ENCODE measurements at regions not wholly inside any gene's neighbourhood (a gene's known extent, or its start where the extent isn't known, plus 50 kb on each side); places are given as distances from the start of the nearest gene placed in this dataset.

GRCh38 chr5:23318166-23318565 lies 189.2 kb upstream of the PRDM9 start:
- TF ChIP-seq PHF8 (CRISPR knock-in tag; IDR thresholded peaks at IDR 0.05) (no peak), ETV5 (CRISPR knock-in tag; IDR thresholded peaks at IDR 0.05; ENCODE audit: borderline replicate concordance) (no peak), ZNF766 (CRISPR knock-in tag; IDR thresholded peaks at IDR 0.05; ENCODE audit: borderline replicate concordance) (no peak), ZNF263 (CRISPR knock-in tag; IDR thresholded peaks at IDR 0.05) (no peak), PAWR (CRISPR knock-in tag; IDR thresholded peaks at IDR 0.05; ENCODE audit: borderline replicate concordance) (no peak), FUBP1 (CRISPR knock-in tag; IDR thresholded peaks at IDR 0.05; ENCODE audit: borderline replicate concordance) (no peak), SPEN (CRISPR knock-in tag; IDR thresholded peaks at IDR 0.05; ENCODE audit: low read depth) (no peak), ZNF24 (IDR thresholded peaks at IDR 0.05) (no peak)
- TF ChIP-seq, protein P1, sequence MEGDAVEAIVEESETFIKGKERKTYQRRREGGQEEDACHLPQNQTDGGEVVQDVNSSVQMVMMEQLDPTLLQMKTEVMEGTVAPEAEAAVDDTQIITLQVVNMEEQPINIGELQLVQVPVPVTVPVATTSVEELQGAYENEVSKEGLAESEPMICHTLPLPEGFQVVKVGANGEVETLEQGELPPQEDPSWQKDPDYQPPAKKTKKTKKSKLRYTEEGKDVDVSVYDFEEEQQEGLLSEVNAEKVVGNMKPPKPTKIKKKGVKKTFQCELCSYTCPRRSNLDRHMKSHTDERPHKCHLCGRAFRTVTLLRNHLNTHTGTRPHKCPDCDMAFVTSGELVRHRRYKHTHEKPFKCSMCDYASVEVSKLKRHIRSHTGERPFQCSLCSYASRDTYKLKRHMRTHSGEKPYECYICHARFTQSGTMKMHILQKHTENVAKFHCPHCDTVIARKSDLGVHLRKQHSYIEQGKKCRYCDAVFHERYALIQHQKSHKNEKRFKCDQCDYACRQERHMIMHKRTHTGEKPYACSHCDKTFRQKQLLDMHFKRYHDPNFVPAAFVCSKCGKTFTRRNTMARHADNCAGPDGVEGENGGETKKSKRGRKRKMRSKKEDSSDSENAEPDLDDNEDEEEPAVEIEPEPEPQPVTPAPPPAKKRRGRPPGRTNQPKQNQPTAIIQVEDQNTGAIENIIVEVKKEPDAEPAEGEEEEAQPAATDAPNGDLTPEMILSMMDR (CRISPR knock-in tag; IDR thresholded peaks at IDR 0.05): no peak
- TF ChIP-seq, protein P2, sequence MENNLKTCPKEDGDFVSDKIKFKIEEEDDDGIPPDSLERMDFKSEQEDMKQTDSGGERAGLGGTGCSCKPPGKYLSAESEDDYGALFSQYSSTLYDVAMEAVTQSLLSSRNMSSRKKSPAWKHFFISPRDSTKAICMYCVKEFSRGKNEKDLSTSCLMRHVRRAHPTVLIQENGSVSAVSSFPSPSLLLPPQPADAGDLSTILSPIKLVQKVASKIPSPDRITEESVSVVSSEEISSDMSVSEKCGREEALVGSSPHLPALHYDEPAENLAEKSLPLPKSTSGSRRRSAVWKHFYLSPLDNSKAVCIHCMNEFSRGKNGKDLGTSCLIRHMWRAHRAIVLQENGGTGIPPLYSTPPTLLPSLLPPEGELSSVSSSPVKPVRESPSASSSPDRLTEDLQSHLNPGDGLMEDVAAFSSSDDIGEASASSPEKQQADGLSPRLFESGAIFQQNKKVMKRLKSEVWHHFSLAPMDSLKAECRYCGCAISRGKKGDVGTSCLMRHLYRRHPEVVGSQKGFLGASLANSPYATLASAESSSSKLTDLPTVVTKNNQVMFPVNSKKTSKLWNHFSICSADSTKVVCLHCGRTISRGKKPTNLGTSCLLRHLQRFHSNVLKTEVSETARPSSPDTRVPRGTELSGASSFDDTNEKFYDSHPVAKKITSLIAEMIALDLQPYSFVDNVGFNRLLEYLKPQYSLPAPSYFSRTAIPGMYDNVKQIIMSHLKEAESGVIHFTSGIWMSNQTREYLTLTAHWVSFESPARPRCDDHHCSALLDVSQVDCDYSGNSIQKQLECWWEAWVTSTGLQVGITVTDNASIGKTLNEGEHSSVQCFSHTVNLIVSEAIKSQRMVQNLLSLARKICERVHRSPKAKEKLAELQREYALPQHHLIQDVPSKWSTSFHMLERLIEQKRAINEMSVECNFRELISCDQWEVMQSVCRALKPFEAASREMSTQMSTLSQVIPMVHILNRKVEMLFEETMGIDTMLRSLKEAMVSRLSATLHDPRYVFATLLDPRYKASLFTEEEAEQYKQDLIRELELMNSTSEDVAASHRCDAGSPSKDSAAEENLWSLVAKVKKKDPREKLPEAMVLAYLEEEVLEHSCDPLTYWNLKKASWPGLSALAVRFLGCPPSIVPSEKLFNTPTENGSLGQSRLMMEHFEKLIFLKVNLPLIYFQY (CRISPR knock-in tag; IDR thresholded peaks at IDR 0.05; ENCODE audit: borderline replicate concordance): no peak

Measured in HepG2 (cell line).